HFF-Myc (cell line): ENCODE measurements at regions not wholly inside any gene's neighbourhood (a gene's known extent, or its start where the extent isn't known, plus 50 kb on each side); places are given as distances from the start of the nearest gene placed in this dataset.

Source experiments
- DNase-seq: peaks from one replicate; pipeline ENCODE4 v3.0.0-alpha.2; 2011; ENCODE audit warnings: low read depth; ENCODE audit errors: extremely low read depth
- H3K4me3 ChIP-seq: replicated peaks from 2 replicates; pipeline ENCODE4 v1.5.1; 2011; ENCODE audit warnings: low read depth, mild to moderate bottlenecking, control low read depth, low read length
- CTCF ChIP-seq: IDR thresholded peaks from 2 replicates; pipeline ENCODE4 v1.5.1; 2012; ENCODE audit warnings: mild to moderate bottlenecking, low read depth, low read length, control low read depth; ENCODE audit errors: missing control alignments

- H3K4me3 ChIP-seq = no peak overlapping the region
- DNase-seq = no peak
- TF ChIP-seq CTCF = no peak
Observed at GRCh38 chr6:28776269-28777146, 147.3 kb downstream of the TRIM27 start.

- TF ChIP-seq CTCF = no peak
- no peak for DNase-seq
- H3K4me3 ChIP-seq = no peak overlapping the region
Observed at GRCh38 chr6:28777147-28777461, 146.7 kb downstream of the TRIM27 start.

DNA sequence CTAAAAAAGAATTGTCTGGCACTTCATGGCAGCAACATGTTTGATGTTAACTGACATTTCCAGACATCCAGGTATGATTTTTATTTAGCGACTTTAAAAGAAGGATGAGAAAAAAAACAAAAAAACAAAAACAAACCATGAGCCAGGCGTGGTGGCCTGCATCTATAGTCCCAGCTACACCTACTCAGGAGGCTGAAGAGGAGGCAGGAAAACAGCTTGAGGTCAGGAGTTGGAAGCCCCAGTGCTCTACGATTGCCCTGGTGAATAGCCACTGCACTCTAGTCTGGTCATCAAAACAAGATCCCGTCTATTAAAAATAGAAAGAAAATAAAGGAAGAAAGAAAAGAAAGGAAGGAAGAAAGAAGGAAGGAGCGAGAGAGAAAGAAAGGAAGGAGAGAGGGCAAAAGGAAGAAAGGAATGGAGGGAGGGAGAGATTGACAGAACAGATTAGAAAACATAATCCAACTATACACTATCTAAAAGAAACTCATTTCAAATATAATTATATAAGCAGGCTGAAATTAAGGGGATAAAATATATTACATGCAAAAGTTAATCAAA lies 141.6 kb downstream of the TRIM27 start:
- TF ChIP-seq CTCF = no peak
- no peak overlapping the region for H3K4me3 ChIP-seq
- DNase-seq = no peak

DNA sequence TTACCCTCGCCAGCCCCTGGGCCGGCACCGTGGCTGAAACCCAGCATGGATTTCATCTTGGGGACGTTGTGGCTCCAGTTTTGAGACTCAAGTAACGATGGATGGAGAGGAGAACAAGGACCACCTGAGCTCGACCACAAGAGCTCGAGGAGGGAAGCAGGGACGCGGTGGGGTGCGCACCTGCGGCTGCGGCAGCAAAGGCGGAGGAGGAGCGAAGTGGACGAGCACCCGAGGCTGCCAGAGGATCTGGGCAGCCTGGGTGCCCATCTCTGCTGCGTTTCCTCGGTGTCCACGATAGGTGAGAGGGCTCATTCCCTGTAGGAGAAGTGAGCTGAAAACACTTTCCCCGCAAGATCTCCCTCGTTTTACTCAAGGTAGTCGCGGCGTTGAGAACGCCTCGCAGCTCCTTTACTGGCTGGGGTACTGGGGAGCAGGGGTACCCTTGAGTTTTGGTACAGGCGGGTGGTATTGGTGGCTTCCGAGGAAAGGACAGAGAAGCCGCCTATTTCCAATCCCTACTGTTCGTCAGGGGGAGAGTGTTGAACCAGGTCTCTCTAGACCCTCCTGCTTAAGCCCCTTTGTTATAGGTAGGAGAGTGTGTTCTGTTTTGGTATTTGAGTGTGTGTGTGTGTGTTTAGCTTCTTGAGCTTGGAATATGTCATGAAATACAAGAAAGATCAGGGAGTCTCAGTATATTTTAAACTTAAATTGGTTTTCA lies 137.7 kb downstream of the TRIM27 start:
- H3K4me3 ChIP-seq = no peak overlapping the region
- TF ChIP-seq CTCF = no peak
- DNase-seq = no peak

DNA sequence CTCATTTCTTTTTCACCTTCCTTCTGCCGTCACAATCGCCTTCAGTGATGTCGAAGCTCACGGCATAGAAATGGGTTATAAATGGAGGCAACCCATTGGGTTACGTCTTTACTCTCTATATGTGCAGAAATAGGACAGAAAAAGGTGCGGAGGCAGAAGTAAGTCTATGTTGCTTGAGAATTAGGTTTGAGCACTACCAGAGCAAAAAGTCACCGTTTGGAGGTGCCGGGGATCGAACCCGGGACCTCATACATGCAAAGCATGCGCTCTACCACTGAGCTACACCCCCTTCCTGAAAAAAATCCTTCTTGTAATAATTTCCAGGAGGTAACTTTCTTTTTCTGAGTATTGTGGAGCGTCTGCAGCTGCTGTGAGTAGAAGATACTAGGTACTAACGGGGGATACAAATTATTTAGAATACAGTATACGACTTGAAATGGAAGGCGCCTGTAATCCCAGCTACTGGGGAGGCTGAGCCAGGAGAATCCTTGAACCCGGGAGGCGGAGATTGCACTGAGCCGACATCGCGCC lies 134.2 kb downstream of the TRIM27 start:
- H3K4me3 ChIP-seq = peak overlapping the region; percentile 55
- no peak for DNase-seq
- no peak for TF ChIP-seq CTCF

DNA sequence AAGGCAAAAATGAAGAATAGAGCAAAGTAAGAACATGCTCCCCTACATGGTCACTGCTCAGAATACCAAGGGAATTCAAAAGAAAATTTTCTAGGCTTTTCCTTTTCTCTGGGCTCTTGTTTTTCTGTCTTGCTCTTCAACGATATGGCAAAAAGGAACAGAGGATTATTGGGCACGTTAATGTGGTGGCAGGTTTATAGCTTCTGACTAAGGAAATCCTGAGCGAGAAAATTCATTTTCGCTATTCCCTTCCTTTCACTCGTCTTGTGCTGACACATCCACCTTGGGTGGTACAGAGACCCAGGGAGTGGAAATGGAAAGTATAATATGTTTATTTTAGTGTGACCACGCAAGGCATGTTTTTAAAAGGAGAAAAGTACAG lies 132.8 kb downstream of the TRIM27 start:
- H3K4me3 ChIP-seq = no peak overlapping the region
- no peak for DNase-seq
- TF ChIP-seq CTCF = no peak
